Liver (tissue), 3 donors: ENCODE measurements at regions not wholly inside any gene's neighbourhood (a gene's known extent, or its start where the extent isn't known, plus 50 kb on each side); places are given as distances from the start of the nearest gene placed in this dataset.

ENCODE experiments used
- GABPA ChIP-seq, 2 donors: IDR thresholded peaks in 1 of 2; conservative IDR thresholded peaks in 1 of 2; 2 replicates each; pipeline ENCODE4 v1.6.1; 2016; ENCODE audit warnings: antibody characterized with exemption in 2 of 2, mild to moderate bottlenecking in 1 of 2, moderate library complexity in 1 of 2
- TAF1 ChIP-seq: conservative IDR thresholded peaks from 2 replicates; pipeline ENCODE4 v1.6.1; 2016; ENCODE audit warnings: antibody characterized with exemption, mild to moderate bottlenecking
- TF ChIP-seq, protein P1 (sequence below): fragments of 150-350 bp; IDR thresholded peaks from 2 replicates; pipeline ENCODE4 v1.5.1; 2017; ENCODE audit warnings: improper control_type of control experiment, low read depth, low read length; ENCODE audit not compliant: missing input control
- TF ChIP-seq, protein P2 (sequence below): IDR thresholded peaks from 2 replicates; pipeline ENCODE4 v1.6.1; 2016; ENCODE audit warnings: antibody characterized with exemption, mild to moderate bottlenecking
- TF ChIP-seq, protein P3 (sequence below): IDR thresholded peaks from 2 replicates; pipeline ENCODE4 v1.6.1; 2016; ENCODE audit warnings: antibody characterized with exemption
- donor health status: healthy.
- donor health status: healthy.

DNA sequence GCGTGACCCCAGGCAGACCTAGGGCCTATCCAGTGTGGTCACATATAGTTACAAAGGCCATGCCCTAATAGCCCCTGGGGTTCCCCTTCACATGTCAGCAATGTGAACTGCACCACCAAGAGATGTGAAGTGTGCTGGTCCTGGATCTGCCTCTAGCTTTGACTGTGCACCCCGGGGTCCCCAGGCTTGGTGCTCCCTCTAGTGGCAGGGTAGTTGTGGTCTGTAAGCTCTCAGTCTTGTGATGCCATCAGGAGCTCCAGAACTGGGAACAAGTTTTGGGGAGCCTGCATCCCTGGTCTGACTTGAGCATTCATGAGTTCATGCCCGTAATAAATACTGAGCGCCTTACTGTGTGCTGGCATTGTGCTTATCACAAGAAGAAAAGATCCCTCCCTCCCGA lies 143.4 kb downstream of the DHX35 start:
- TF ChIP-seq, protein P1, sequence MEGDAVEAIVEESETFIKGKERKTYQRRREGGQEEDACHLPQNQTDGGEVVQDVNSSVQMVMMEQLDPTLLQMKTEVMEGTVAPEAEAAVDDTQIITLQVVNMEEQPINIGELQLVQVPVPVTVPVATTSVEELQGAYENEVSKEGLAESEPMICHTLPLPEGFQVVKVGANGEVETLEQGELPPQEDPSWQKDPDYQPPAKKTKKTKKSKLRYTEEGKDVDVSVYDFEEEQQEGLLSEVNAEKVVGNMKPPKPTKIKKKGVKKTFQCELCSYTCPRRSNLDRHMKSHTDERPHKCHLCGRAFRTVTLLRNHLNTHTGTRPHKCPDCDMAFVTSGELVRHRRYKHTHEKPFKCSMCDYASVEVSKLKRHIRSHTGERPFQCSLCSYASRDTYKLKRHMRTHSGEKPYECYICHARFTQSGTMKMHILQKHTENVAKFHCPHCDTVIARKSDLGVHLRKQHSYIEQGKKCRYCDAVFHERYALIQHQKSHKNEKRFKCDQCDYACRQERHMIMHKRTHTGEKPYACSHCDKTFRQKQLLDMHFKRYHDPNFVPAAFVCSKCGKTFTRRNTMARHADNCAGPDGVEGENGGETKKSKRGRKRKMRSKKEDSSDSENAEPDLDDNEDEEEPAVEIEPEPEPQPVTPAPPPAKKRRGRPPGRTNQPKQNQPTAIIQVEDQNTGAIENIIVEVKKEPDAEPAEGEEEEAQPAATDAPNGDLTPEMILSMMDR, result no peak
- TF ChIP-seq, protein P2, sequence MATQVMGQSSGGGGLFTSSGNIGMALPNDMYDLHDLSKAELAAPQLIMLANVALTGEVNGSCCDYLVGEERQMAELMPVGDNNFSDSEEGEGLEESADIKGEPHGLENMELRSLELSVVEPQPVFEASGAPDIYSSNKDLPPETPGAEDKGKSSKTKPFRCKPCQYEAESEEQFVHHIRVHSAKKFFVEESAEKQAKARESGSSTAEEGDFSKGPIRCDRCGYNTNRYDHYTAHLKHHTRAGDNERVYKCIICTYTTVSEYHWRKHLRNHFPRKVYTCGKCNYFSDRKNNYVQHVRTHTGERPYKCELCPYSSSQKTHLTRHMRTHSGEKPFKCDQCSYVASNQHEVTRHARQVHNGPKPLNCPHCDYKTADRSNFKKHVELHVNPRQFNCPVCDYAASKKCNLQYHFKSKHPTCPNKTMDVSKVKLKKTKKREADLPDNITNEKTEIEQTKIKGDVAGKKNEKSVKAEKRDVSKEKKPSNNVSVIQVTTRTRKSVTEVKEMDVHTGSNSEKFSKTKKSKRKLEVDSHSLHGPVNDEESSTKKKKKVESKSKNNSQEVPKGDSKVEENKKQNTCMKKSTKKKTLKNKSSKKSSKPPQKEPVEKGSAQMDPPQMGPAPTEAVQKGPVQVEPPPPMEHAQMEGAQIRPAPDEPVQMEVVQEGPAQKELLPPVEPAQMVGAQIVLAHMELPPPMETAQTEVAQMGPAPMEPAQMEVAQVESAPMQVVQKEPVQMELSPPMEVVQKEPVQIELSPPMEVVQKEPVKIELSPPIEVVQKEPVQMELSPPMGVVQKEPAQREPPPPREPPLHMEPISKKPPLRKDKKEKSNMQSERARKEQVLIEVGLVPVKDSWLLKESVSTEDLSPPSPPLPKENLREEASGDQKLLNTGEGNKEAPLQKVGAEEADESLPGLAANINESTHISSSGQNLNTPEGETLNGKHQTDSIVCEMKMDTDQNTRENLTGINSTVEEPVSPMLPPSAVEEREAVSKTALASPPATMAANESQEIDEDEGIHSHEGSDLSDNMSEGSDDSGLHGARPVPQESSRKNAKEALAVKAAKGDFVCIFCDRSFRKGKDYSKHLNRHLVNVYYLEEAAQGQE, result no peak
- TF ChIP-seq GABPA (IDR thresholded peaks at IDR 0.05 in 1 of 2, conservative IDR thresholded peaks at IDR 0.05 in 1 of 2) (no peak), TAF1 (no peak)
- TF ChIP-seq, protein P3, sequence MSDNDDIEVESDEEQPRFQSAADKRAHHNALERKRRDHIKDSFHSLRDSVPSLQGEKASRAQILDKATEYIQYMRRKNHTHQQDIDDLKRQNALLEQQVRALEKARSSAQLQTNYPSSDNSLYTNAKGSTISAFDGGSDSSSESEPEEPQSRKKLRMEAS, result no peak
